ENCODE measurements at regions not wholly inside any gene's neighbourhood (a gene's known extent, or its start where the extent isn't known, plus 50 kb on each side); places are given as distances from the start of the nearest gene placed in this dataset.

- TF ChIP-seq EP300 (IDR thresholded peaks at IDR 0.05; ENCODE audit: low read depth) (peak; percentile 22), POLR2A (IDR thresholded peaks at IDR 0.05) (no peak), CTCF (IDR thresholded peaks at IDR 0.05) (no peak), POLR2AphosphoS5 (IDR thresholded peaks at IDR 0.05) (peak in 2 of 3 donors; percentile 26 to 39)
- Histone ChIP-seq H3K36me3 (no peaks in the 10 kb centered on the region), H3K27ac (peak overlapping the region; percentile 51 to 80 (median 70)), H3K27me3 (no peaks in the 10 kb centered on the region), H3K4me3 (no peak overlapping the region), H3K9me3 (no peaks in the 10 kb centered on the region), H3K4me1 (peaks cover 4 to 48% (median 34%) of the 10 kb centered on the region in 4 donors)
- intact Hi-C loops (cut with DNase I; ENCODE audit: low total_unique reads): loop anchor here (5.0 kb wide), 1 partner anchor 611 kb away; no protein-coding TSS in a partner anchor
- no peak for DNase-seq
- WGBS, 2 donors (ENCODE audit: low coverage in 1 of 2): 46 to 56% methylated on average over 3 of the region's 3 CpGs
- in situ Hi-C loops (cut with MboI; ENCODE audit: low pct_ligation_motif_present in 1 of 4, low pct_unique_long_range_greater_than_20kb in 1 of 4, low sequenced_read_pairs in 3 of 4): no loop called here
These were observed 50.2 kb upstream of the ATP1A1 start for GRCh38 chr1:116322752-116323405.

Small RNA genes in the stretch of these regions (small RNA-seq; reads per million reads assigned to genes)
- gene RF00012: 0 reads per million in 4 donors

Data from transverse colon (tissue), 4 donors.